ENCODE measurements at regions not wholly inside any gene's neighbourhood (a gene's known extent, or its start where the extent isn't known, plus 50 kb on each side); places are given as distances from the start of the nearest gene placed in this dataset.
"Not testable (repeated sequence)": the region's sequence is repeated elsewhere in the genome, so short reads cannot be mapped to it uniquely, and the experiment has no call there.

DNA sequence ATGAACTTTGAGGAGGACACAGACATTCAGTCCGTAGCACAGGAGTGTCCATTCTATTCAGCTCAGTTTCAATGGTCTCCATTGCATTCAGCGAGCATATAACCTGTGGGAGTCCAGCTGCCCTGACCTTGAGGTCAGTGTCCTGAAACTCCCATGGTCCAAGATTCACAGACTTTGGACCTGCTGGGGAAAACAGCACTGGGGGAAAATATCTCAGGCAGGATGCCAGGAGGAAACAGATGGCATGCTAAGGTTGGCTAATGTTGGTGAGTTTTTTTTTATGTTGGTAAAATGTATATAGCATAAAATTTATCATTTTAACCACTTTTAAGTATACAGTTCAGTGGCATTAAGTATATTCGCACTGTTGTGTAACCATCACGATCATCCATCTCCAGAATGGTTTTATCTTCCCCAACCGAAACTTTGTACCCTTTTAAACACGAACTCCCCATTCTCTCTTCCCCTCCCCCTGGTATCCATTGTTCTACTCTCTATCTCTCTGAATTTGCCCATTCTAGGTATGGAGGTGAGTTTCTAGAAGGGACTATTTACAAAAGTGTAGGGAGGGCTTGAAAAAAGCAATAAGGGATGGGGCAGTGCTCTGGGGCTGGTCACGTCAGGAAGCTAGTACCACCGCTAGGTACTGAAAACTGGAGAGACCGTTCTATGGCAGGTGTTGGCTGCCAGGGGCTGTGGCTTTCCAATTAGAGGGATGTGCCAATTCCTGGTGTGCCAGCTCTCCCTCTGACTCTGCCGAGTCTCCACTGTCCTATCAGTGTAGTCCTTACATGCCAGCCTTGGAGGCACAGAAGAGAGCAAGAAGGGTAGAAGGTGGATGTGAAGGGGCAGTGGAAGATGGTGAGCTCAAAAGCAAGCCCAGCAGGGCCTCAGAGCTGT lies 85.3 kb downstream of the FOXD2 start:
- DNase-seq: no peak

DNA sequence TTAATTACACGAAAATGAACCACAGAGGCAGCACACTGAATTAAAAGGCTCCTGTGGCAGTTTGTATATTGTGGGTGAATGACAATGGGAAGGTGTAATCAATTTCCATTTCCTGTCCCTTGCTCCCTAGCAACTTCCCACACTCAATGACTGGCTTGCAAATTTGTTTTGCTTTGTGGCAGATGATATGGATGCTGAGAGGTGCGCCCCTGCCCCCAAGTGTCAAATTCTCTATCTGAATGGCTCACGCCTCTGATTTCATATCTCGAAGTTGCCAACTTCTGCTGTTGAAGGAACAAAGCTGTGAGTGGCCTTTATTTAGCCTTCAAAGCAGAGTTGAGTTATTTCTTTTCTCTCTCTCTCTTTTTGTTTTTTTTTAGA lies 86.0 kb downstream of the FOXD2 start:
- no peak for DNase-seq

DNA sequence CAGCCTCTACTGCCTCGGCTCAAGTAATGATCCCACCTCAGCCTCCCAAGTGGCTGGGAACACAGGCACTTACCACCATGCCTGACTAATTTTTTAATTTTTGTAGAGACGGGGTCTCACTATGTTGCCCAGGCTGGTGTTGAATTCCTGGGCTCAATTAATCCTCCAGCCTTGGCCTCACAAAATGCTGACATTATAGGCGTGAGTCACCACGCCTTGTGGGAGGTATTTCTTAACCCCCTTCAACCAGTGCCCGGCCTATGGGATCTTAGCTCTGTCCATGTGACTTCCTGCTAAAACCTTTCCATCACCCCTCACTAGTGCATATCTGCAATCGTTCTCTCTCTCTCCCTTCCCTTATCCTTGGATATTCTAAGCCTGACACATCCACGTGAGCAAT lies 86.4 kb downstream of the FOXD2 start:
- DNase-seq: no peak

DNA sequence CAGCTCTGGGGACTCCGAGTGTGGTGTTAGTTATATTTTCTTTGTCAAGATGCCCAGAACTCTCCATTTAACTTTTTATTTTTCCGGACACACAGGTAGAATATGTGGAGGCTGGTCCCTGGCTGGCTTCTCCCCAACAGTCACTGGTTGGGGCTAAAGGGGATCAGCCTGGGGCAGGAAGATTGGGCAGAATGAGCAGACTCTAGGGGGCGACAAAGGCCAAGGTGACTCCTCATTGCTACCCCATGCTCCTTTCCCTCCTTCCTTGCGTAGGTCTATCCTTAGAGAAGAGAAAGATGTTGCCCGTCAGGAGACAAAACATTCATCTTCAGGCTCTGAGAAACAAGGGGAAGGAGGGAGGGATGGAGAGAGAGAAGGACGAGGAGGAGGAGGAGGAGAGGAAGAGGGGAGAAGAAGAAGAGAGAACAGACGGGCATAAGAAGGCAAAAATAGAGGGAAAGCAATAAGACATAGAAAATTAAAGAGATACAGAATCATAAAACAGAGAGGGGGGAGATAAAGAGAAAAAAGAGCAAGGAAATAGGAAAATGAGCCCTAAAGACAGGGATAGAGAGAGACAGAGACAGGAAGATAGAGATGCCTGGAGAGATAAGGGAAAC lies 89.9 kb downstream of the FOXD2 start:
- DNase-seq: no peak

- DNase-seq: no peak
Observed at GRCh38 chr1:47529520-47530098, 91.8 kb downstream of the FOXD2 start.

DNA sequence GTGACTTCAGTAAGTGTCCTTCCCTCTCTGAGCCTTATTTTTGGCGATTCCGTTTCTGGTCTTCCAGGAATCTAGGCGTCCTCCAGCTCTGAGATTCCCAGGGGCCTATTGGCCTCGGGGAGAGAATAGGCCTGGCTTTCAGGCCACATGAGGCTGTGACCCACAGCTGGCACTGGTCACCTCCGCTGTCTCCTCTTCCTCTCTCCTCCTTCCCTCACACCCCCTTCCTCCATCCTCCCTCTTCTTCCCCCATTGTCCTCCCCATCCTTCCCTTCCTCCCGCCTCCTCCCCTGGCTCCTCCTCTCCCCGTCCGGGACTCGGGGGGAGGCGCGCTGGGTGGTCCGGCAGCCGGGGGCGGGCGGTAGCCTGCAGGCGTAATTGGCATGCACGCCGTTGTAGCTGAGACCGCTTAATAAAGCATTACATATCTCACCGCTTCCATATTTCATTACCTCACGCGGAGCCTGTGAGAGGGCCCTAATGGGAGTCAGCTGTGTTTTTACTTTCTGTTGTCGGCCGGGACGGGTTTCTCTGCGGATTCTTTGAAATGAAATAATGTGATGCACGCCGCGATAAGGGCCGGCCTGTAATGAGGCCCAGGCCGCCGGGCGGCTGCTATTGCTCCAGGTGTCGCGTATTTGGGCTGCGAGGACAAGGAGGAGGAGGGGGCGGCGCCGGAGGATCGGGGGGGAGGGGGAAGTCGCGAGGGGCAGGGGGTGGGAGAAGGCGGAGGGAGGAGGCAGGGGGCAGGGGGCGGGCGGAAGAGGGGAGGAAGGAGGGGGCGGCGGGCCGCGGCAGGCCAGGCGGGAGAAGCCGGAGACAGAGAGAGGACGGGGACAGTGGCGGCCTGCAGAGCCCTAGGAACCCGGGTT lies 95.3 kb downstream of the FOXD2 start:
- peak; percentile 84 for DNase-seq

GRCh38 chr1:47533793-47534328 lies 96.0 kb downstream of the FOXD2 start:
- DNase-seq: peak; percentile 54

DNA sequence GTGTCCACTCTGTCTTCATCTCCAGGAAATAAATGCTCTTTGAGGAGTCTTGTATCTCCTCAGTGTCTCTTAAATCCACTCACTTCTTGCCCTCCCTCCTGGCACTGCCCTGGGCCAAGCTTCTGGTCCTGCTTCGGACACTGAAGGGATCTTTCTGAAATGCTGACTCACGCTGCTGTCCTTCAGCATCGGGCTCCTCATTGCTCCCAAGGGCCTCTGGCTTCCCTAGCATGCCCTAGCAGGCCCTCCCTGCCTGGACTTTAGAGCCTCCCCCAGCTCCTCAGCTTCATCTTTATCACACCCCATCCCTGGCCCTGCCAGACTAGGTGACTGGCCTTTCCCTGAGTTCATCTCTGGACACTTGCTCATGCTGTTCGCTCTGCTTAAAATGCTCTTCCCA lies 96.6 kb downstream of the FOXD2 start:
- DNase-seq: no peak

DNA sequence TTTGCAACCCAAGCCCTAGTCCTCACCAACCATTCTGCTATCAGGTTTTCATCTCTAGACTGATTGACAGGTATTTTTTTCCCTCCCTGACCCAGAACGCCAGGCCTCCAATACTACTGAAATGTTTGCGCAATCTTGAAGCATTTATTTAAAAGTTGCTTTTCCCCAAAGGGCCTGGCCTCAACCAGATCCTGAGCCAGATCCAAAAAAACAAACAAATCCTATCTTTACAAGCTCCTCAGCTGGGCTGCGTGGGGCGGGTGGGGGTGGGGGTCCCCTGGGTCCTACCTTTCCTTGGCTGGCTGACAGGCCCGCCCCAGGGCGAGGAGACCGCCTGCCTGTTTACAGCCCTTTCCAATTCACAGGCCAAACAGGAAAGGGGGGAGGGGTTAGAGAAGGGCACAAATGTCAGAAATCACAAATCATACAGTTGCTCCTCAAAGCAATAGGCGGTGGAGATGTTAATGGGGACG lies 98.8 kb downstream of the FOXD2 start:
- no peak for DNase-seq

GRCh38 chr1:47537268-47537667 lies 99.4 kb downstream of the FOXD2 start:
- DNase-seq: no peak

GRCh38 chr1:47537966-47538365 lies 100.1 kb downstream of the FOXD2 start:
- no peak for DNase-seq

GRCh38 chr1:47538530-47538929 lies 100.7 kb downstream of the FOXD2 start:
- DNase-seq: not testable (repeated sequence)

GRCh38 chr1:47541705-47542104 lies 103.9 kb downstream of the FOXD2 start:
- DNase-seq: not testable (repeated sequence)

GRCh38 chr1:47543089-47543488 lies 105.2 kb downstream of the FOXD2 start:
- DNase-seq: not testable (repeated sequence)

DNA sequence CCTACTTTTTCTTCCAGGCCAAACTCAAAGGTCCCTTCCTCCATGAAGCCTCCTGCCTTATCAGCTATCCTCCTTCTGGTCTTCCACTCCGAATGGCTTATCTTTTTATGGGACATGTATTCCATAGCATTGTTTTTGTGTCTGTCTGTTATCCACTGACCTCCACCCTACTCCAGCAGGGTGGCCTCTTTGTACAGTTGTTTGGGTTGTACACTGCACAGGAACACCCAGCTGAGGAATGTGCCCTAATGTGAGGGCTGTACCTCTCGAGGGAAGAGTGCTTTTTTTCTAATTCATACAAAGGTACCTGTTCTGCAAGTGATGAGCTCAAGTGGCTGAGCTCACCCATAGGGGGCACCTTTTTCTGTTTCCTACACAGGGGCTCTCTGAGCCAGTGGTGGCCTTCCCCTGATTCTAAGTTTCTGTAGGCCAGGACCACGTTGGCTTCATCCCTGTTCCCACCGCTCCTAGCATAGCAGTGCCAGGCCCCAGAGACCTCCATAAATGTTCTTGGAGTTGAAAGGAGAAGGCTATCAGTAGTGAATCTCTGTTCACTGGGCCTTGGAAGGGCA lies 108.2 kb downstream of the FOXD2 start:
- DNase-seq: no peak

DNA sequence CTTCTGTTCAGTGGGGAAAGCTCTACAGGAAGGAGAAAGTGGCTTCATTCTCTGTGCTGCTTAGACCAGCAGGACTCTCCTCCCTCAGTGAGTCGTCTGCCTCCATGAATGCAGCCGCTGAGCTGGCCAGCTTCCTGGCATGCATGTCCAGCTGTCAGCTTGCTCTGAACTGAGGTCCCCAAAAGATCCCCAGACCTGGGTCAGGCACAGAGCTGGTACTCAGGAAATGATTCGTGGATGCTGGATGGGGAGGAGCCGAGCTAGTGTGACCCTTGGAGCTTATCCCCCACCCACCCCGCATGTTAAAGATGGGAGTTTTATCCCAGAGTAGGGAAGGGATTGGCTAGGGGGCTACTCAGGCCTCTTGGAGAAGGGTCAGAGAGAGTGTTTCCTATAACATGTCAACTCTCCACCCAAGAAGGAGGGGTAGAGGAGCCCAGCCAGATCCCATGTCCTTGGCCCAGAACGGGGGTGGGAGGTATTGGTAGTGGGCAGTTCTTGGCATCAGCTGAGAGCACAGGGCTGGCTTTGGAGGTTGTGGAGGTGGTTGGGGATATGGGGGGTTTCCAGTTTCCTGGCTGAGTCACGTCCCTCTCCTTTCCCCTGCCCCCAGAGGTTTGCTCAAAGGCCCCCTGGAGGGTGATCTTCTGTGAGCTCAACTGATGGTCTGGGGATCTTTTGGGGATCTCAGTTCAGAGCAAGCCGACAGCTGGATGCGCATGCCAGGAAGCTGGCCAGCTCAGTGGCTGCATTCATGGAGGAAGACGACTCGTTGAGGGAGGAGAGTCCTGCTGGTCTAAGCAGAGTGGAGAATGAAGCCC lies 110.1 kb downstream of the FOXD2 start:
- DNase-seq: no peak

DNA sequence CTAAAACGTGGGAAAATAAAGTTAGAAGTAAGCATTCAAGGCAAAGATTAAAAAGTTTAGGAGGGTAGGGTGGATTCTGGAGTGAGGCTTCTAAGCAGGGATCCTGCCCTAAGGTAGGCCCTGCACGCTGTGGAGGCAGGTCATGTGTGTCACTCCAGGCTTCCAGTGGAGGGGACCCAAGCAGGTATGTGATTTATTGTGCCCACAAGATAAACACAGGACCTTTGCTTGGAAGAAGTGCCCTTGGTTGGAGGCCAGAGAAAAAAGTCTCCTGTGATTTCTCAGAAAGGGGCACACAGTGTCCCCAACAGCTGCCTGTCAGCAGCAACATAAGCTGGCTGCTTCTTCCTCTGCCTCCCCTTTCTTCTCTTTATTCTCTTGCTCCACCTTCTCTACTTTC lies 110.8 kb downstream of the FOXD2 start:
- no peak for DNase-seq

DNA sequence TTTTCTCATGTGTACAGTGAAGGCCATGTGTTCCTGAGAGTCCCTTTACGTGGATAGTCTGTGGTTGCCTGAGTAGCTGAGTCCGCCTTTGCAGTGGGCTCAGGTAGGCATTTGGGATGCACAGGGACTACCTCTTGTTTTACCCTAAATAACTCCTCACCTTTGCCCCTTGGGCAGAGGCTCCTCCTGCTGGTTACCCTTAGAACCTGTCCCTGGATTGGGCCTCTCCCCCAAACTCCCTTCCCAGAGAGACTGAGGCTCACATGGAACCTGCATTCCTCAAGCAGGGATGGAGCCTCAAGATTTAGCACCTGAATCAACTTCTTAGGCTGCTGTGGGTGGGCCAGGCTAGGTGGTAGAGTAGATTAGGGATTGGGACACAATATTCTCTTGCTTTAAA lies 111.7 kb downstream of the FOXD2 start:
- no peak for DNase-seq

GRCh38 chr1:47550929-47551328 lies 113.1 kb downstream of the FOXD2 start:
- DNase-seq: no peak

DNA sequence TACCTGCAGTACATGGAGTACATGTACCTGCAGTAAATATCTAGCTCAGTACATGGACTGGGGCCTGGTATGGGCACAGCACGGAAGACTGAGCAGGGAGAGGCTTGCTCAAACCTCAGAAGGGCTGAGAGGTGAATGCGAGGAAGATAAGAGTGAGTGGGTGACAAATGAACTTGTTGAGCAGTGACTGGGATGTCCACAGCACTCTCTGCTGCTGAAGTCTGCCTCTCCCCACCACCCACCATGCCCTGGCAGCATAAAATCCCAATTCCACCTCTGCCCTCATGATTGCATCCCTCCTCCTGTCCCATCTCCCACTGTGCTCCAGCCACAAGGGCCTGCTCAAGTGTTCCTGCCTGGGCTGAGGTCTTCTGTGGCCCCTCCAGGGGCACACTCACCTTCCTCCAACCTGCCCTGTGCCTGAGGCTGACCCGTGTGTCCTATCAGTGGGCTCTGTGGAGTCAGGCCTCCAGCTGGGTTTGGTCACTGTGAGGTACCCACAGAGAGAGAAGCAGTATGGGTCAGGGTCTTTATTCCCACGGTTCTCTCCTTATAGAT lies 114.2 kb downstream of the FOXD2 start:
- no peak for DNase-seq

- no peak for DNase-seq
Observed at GRCh38 chr1:47554082-47554481, 116.2 kb downstream of the FOXD2 start.

All from right kidney (tissue), 1 donor.